ENCODE measurements at regions not wholly inside any gene's neighbourhood (a gene's known extent, or its start where the extent isn't known, plus 50 kb on each side); places are given as distances from the start of the nearest gene placed in this dataset.

GRCh38 chr4:181956512-181956911 is 286.7 kb upstream of the TENM3 start:
- Histone ChIP-seq H3K9ac (ENCODE audit: low read length) (no peak overlapping the region), H2BK12ac (ENCODE audit: low read length in 2 of 2) (no peak overlapping the region), H3K9me3 (ENCODE audit: control insufficient read depth, low read length) (no peaks in the 10 kb centered on the region), H3K14ac (ENCODE audit: low read length in 2 of 2) (no peak overlapping the region), H2AK5ac (ENCODE audit: low read length, severe bottlenecking) (no peak overlapping the region), H3K4me1 (ENCODE audit: control insufficient read depth, insufficient read depth, low read depth, low read length) (peaks cover 3% of the 10 kb centered on the region), H3K23ac (ENCODE audit: low read length in 2 of 2) (no peak overlapping the region), H4K91ac (ENCODE audit: low read length) (no peak overlapping the region), H2BK120ac (ENCODE audit: low read depth, low read length) (no peak overlapping the region), H4K8ac (ENCODE audit: low read length) (no peak overlapping the region), H3K4ac (ENCODE audit: low read depth in 1 of 2, low read length in 2 of 2) (no peak overlapping the region), H3K4me3 (ENCODE audit: insufficient read depth in 1 of 2, low read depth in 1 of 2, low read length in 2 of 2) (no peak overlapping the region), H2AFZ (ENCODE audit: low read depth, low read length) (no peak overlapping the region), H3K4me2 (ENCODE audit: low read length, poor library complexity, severe bottlenecking) (no peak overlapping the region), H2BK15ac (ENCODE audit: low read depth, poor library complexity, severe bottlenecking) (no peak overlapping the region), H3K36me3 (ENCODE audit: control insufficient read depth in 1 of 2, insufficient read depth in 2 of 2, low read depth in 1 of 2, low read length in 2 of 2) (no peaks in the 10 kb centered on the region), H2BK5ac (ENCODE audit: low read depth, low read length, poor library complexity, severe bottlenecking) (no peak overlapping the region), H3K27me3 (ENCODE audit: control insufficient read depth in 1 of 2, insufficient read depth in 1 of 2, low read length in 2 of 2) (no peaks in the 10 kb centered on the region), H3K27ac (ENCODE audit: low read length, poor library complexity, severe bottlenecking) (peak overlapping the region; percentile 96), H3K79me1 (replicated peaks; ENCODE audit: low read length, poor library complexity, severe bottlenecking) (no peaks in the 10 kb centered on the region), H3K18ac (ENCODE audit: low read depth in 1 of 2, low read length in 2 of 2) (no peak overlapping the region)
- WGBS, result 56% methylated on average over 1 of the region's 3 CpGs
- DNase-seq, result no peak

GRCh38 chr4:181957088-181957487 is 286.1 kb upstream of the TENM3 start:
- H3K4me1 ChIP-seq (ENCODE audit: control insufficient read depth, insufficient read depth, low read depth, low read length), result peaks cover 3% of the 10 kb centered on the region
- no peak overlapping the region for H3K4me3 ChIP-seq (ENCODE audit: insufficient read depth in 1 of 2, low read depth in 1 of 2, low read length in 2 of 2)
- H3K36me3 ChIP-seq (ENCODE audit: control insufficient read depth in 1 of 2, insufficient read depth in 2 of 2, low read depth in 1 of 2, low read length in 2 of 2), result no peaks in the 10 kb centered on the region
- no peak overlapping the region for H3K18ac ChIP-seq (ENCODE audit: low read depth in 1 of 2, low read length in 2 of 2)
- H2BK120ac ChIP-seq (ENCODE audit: low read depth, low read length), result no peak overlapping the region
- H3K9me3 ChIP-seq (ENCODE audit: control insufficient read depth, low read length), result no peaks in the 10 kb centered on the region
- H2BK5ac ChIP-seq (ENCODE audit: low read depth, low read length, poor library complexity, severe bottlenecking), result no peak overlapping the region
- H3K23ac ChIP-seq (ENCODE audit: low read length in 2 of 2), result no peak overlapping the region
- H4K8ac ChIP-seq (ENCODE audit: low read length), result no peak overlapping the region
- H3K4me2 ChIP-seq (ENCODE audit: low read length, poor library complexity, severe bottlenecking), result peak overlapping the region; percentile 52
- no peak overlapping the region for H2BK15ac ChIP-seq (ENCODE audit: low read depth, poor library complexity, severe bottlenecking)
- no peak overlapping the region for H4K91ac ChIP-seq (ENCODE audit: low read length)
- no peak overlapping the region for H2BK12ac ChIP-seq (ENCODE audit: low read length in 2 of 2)
- DNase-seq, result peak; percentile 5
- peak overlapping the region; percentile 96 for H3K27ac ChIP-seq (ENCODE audit: low read length, poor library complexity, severe bottlenecking)
- WGBS, result 56% methylated on average over 7 of the region's 8 CpGs
- no peak overlapping the region for H3K14ac ChIP-seq (ENCODE audit: low read length in 2 of 2)
- H3K27me3 ChIP-seq (ENCODE audit: control insufficient read depth in 1 of 2, insufficient read depth in 1 of 2, low read length in 2 of 2), result no peaks in the 10 kb centered on the region
- peak overlapping the region; percentile 81 for H2AK5ac ChIP-seq (ENCODE audit: low read length, severe bottlenecking)
- no peaks in the 10 kb centered on the region for H3K79me1 ChIP-seq (replicated peaks; ENCODE audit: low read length, poor library complexity, severe bottlenecking)
- no peak overlapping the region for H2AFZ ChIP-seq (ENCODE audit: low read depth, low read length)
- H3K4ac ChIP-seq (ENCODE audit: low read depth in 1 of 2, low read length in 2 of 2), result no peak overlapping the region
- H3K9ac ChIP-seq (ENCODE audit: low read length), result no peak overlapping the region

GRCh38 chr4:181958446-181958845 is 284.8 kb upstream of the TENM3 start:
- Histone ChIP-seq H3K79me1 (replicated peaks; ENCODE audit: low read length, poor library complexity, severe bottlenecking) (no peaks in the 10 kb centered on the region), H3K23ac (ENCODE audit: low read length in 2 of 2) (no peak overlapping the region), H3K27ac (ENCODE audit: low read length, poor library complexity, severe bottlenecking) (peak overlapping the region; percentile 85), H3K36me3 (ENCODE audit: control insufficient read depth in 1 of 2, insufficient read depth in 2 of 2, low read depth in 1 of 2, low read length in 2 of 2) (no peaks in the 10 kb centered on the region), H3K4me3 (ENCODE audit: insufficient read depth in 1 of 2, low read depth in 1 of 2, low read length in 2 of 2) (no peak overlapping the region), H2AFZ (ENCODE audit: low read depth, low read length) (no peak overlapping the region), H4K8ac (ENCODE audit: low read length) (no peak overlapping the region), H2BK5ac (ENCODE audit: low read depth, low read length, poor library complexity, severe bottlenecking) (no peak overlapping the region), H3K18ac (ENCODE audit: low read depth in 1 of 2, low read length in 2 of 2) (no peak overlapping the region), H3K27me3 (ENCODE audit: control insufficient read depth in 1 of 2, insufficient read depth in 1 of 2, low read length in 2 of 2) (no peaks in the 10 kb centered on the region), H3K9ac (ENCODE audit: low read length) (peak overlapping the region; percentile 28), H2BK12ac (ENCODE audit: low read length in 2 of 2) (no peak overlapping the region), H3K9me3 (ENCODE audit: control insufficient read depth, low read length) (no peaks in the 10 kb centered on the region), H2AK5ac (ENCODE audit: low read length, severe bottlenecking) (no peak overlapping the region), H3K4ac (ENCODE audit: low read depth in 1 of 2, low read length in 2 of 2) (no peak overlapping the region), H3K4me1 (ENCODE audit: control insufficient read depth, insufficient read depth, low read depth, low read length) (no peaks in the 10 kb centered on the region), H2BK120ac (ENCODE audit: low read depth, low read length) (no peak overlapping the region), H4K91ac (ENCODE audit: low read length) (no peak overlapping the region), H2BK15ac (ENCODE audit: low read depth, poor library complexity, severe bottlenecking) (no peak overlapping the region), H3K14ac (ENCODE audit: low read length in 2 of 2) (no peak overlapping the region), H3K4me2 (ENCODE audit: low read length, poor library complexity, severe bottlenecking) (no peak overlapping the region)
- no peak for DNase-seq
- 11% methylated on average over 1 of the region's 2 CpGs for WGBS

GRCh38 chr4:181959121-181959520 is 284.1 kb upstream of the TENM3 start:
- Histone ChIP-seq H3K27me3 (ENCODE audit: control insufficient read depth in 1 of 2, insufficient read depth in 1 of 2, low read length in 2 of 2) (no peaks in the 10 kb centered on the region), H3K4ac (ENCODE audit: low read depth in 1 of 2, low read length in 2 of 2) (no peak overlapping the region), H3K27ac (ENCODE audit: low read length, poor library complexity, severe bottlenecking) (peak overlapping the region; percentile 85), H3K79me1 (replicated peaks; ENCODE audit: low read length, poor library complexity, severe bottlenecking) (no peaks in the 10 kb centered on the region), H3K23ac (ENCODE audit: low read length in 2 of 2) (no peak overlapping the region), H3K18ac (ENCODE audit: low read depth in 1 of 2, low read length in 2 of 2) (no peak overlapping the region), H3K4me1 (ENCODE audit: control insufficient read depth, insufficient read depth, low read depth, low read length) (no peaks in the 10 kb centered on the region), H4K91ac (ENCODE audit: low read length) (no peak overlapping the region), H3K9me3 (ENCODE audit: control insufficient read depth, low read length) (no peaks in the 10 kb centered on the region), H2AK5ac (ENCODE audit: low read length, severe bottlenecking) (no peak overlapping the region), H3K9ac (ENCODE audit: low read length) (peak overlapping the region; percentile 28), H4K8ac (ENCODE audit: low read length) (no peak overlapping the region), H2BK12ac (ENCODE audit: low read length in 2 of 2) (no peak overlapping the region), H2BK120ac (ENCODE audit: low read depth, low read length) (no peak overlapping the region), H2AFZ (ENCODE audit: low read depth, low read length) (no peak overlapping the region), H3K4me2 (ENCODE audit: low read length, poor library complexity, severe bottlenecking) (no peak overlapping the region), H3K4me3 (ENCODE audit: insufficient read depth in 1 of 2, low read depth in 1 of 2, low read length in 2 of 2) (no peak overlapping the region), H2BK15ac (ENCODE audit: low read depth, poor library complexity, severe bottlenecking) (no peak overlapping the region), H3K14ac (ENCODE audit: low read length in 2 of 2) (no peak overlapping the region), H2BK5ac (ENCODE audit: low read depth, low read length, poor library complexity, severe bottlenecking) (peak overlapping the region; percentile 82), H3K36me3 (ENCODE audit: control insufficient read depth in 1 of 2, insufficient read depth in 2 of 2, low read depth in 1 of 2, low read length in 2 of 2) (no peaks in the 10 kb centered on the region)
- WGBS, result 30% methylated on average over 2 of the region's 3 CpGs
- peak; percentile 44 for DNase-seq

Measured in mesenchymal stem cell (in vitro differentiated cells and primary cell).